GM23338 (cell line): ENCODE measurements at regions not wholly inside any gene's neighbourhood (a gene's known extent, or its start where the extent isn't known, plus 50 kb on each side); places are given as distances from the start of the nearest gene placed in this dataset.

Source experiments
- ATAC-seq: fragments of 200-7000 bp; cut with Tn5 transposase; 3 replicates; pipeline ENCODE4 v1.9.1; 2020
- DNase-seq: peaks from one replicate; pipeline ENCODE4 v3.0.0-alpha.2; 2015; ENCODE audit warnings: low spot score
- H2AFZ ChIP-seq: fragments of 200-600 bp; sonication (generic); 2 replicates; pipeline ENCODE4 v1.8.0; 2016; ENCODE audit warnings: antibody characterized with exemption, mild to moderate bottlenecking, moderate library complexity
- H3F3A ChIP-seq: fragments of 200-600 bp; sonication (generic); replicated peaks from 2 replicates; pipeline ENCODE4 v1.8.0; 2017; ENCODE audit warnings: antibody characterized with exemption, mixed run types, low read depth
- H3K27ac ChIP-seq: fragments of 200-600 bp; sonication (generic); 2 replicates; pipeline ENCODE4 v1.6.1; 2016; ENCODE audit warnings: low read depth
- H3K27me3 ChIP-seq: fragments of 200-600 bp; sonication (generic); 2 replicates; pipeline ENCODE4 v1.8.0; 2016; ENCODE audit warnings: mild to moderate bottlenecking, mixed run types, moderate library complexity; ENCODE audit not compliant: insufficient read depth
- H3K36me3 ChIP-seq: fragments of 200-600 bp; sonication (generic); 2 replicates; pipeline ENCODE4 v1.8.0; 2016; ENCODE audit warnings: mild to moderate bottlenecking; ENCODE audit not compliant: insufficient read depth
- H3K4me1 ChIP-seq: fragments of 200-600 bp; sonication (generic); 2 replicates; pipeline ENCODE4 v1.8.0; 2016; ENCODE audit warnings: mild to moderate bottlenecking, moderate library complexity; ENCODE audit not compliant: insufficient read depth
- H3K4me2 ChIP-seq: fragments of 200-600 bp; sonication (generic); 2 replicates; pipeline ENCODE4 v1.7.1; 2017; ENCODE audit warnings: mixed run types
- H3K4me3 ChIP-seq: fragments of 200-600 bp; sonication (generic); 2 replicates; pipeline ENCODE4 v1.6.1; 2016; ENCODE audit warnings: mixed run types
- H3K79me2 ChIP-seq: fragments of 200-600 bp; sonication (generic); replicated peaks from 2 replicates; pipeline ENCODE4 v1.8.0; 2017; ENCODE audit warnings: mild to moderate bottlenecking; ENCODE audit not compliant: insufficient read depth
- H3K9me2 ChIP-seq: fragments of 200-600 bp; sonication (generic); 2 replicates; pipeline ENCODE4 v1.8.0; 2017; ENCODE audit not compliant: insufficient read depth
- H4K20me1 ChIP-seq: fragments of 200-600 bp; sonication (generic); replicated peaks from 2 replicates; pipeline ENCODE4 v1.8.0; 2017; ENCODE audit warnings: mild to moderate bottlenecking; ENCODE audit not compliant: insufficient read depth
- H3K27ac Mint-ChIP-seq: 2 replicates; pipeline ENCODE4 v1.8.0; 2020; ENCODE audit warnings: inconsistent platforms, mild to moderate bottlenecking, moderate library complexity, mixed read lengths
- H3K27me3 Mint-ChIP-seq: 3 replicates; pipeline ENCODE4 v1.8.0; 2022; ENCODE audit warnings: low read depth, mild to moderate bottlenecking, moderate library complexity, mixed read lengths, inconsistent platforms; ENCODE audit not compliant: insufficient read depth, poor library complexity
- H3K36me3 Mint-ChIP-seq: 3 replicates; pipeline ENCODE4 v1.8.0; 2021; ENCODE audit warnings: low read depth, mild to moderate bottlenecking, inconsistent platforms, moderate library complexity, mixed read lengths
- H3K4me1 Mint-ChIP-seq: 3 replicates; pipeline ENCODE4 v1.8.0; 2020; ENCODE audit warnings: mild to moderate bottlenecking, inconsistent platforms, mixed read lengths
- H3K4me3 Mint-ChIP-seq: 3 replicates; pipeline ENCODE4 v1.8.0; 2021; ENCODE audit warnings: moderate library complexity, mild to moderate bottlenecking, inconsistent platforms, mixed read lengths
- H3K9me3 Mint-ChIP-seq: 3 replicates; pipeline ENCODE4 v1.8.0; 2020; ENCODE audit warnings: moderate library complexity, mild to moderate bottlenecking, inconsistent platforms, mixed read lengths
- CREB1 ChIP-seq: fragments of 250-450 bp; sonication (Bioruptor Pico); IDR thresholded peaks from 2 replicates; pipeline ENCODE4 v1.5.0; 2020; ENCODE audit warnings: low read depth, mild to moderate bottlenecking, moderate library complexity
- CTCF ChIP-seq, 2 experiments: fragments of 200-600 bp in 1 of 2; sonication (generic) in 1 of 2; conservative IDR thresholded peaks; 2 replicates each; pipeline versions ENCODE4 v1.5.1 to v1.6.1; 2016 to 2017; ENCODE audit warnings: antibody characterized with exemption in 2 of 2, low read depth in 2 of 2, mild to moderate bottlenecking in 2 of 2, moderate library complexity in 1 of 2
- EZH2 ChIP-seq: fragments of 200-600 bp; sonication (generic); IDR thresholded peaks from one replicate; pipeline ENCODE4 v1.8.0; 2017; ENCODE audit warnings: antibody characterized with exemption, mild to moderate bottlenecking, low read depth; ENCODE audit not compliant: unreplicated experiment
- EZH2phosphoT487 ChIP-seq: fragments of 200-600 bp; sonication (generic); IDR thresholded peaks from one replicate; pipeline ENCODE4 v1.8.1; 2018; ENCODE audit warnings: antibody characterized with exemption; ENCODE audit not compliant: unreplicated experiment
- JUNB ChIP-seq: IDR thresholded peaks from one replicate; pipeline ENCODE4 v1.6.1; 2016; ENCODE audit warnings: antibody characterized with exemption; ENCODE audit not compliant: unreplicated experiment
- NANOG ChIP-seq: IDR thresholded peaks from 2 replicates; pipeline ENCODE4 v1.6.1; 2016; ENCODE audit warnings: antibody characterized with exemption, borderline replicate concordance
- POLR2AphosphoS5 ChIP-seq: IDR thresholded peaks from 2 replicates; pipeline ENCODE4 v1.6.1; 2016; ENCODE audit warnings: antibody characterized with exemption, low read depth
- REST ChIP-seq: IDR thresholded peaks from one replicate; pipeline ENCODE4 v1.6.1; 2018; ENCODE audit warnings: antibody characterized with exemption; ENCODE audit not compliant: unreplicated experiment
- STAT1 ChIP-seq: IDR thresholded peaks from one replicate; pipeline ENCODE4 v1.6.1; 2016; ENCODE audit warnings: antibody characterized with exemption; ENCODE audit not compliant: unreplicated experiment
- ZNF114 ChIP-seq: fragments of 250-450 bp; sonication (Bioruptor Pico); IDR thresholded peaks from 2 replicates; pipeline ENCODE4 v1.5.0; 2020; ENCODE audit warnings: mild to moderate bottlenecking, moderate library complexity
- ZNF331 ChIP-seq: fragments of 250-450 bp; sonication (Bioruptor Pico); IDR thresholded peaks from 2 replicates; pipeline ENCODE4 v1.5.0; 2020; ENCODE audit warnings: low read depth, mild to moderate bottlenecking, moderate library complexity
- TF ChIP-seq, protein P1 (sequence below): IDR thresholded peaks from 2 replicates; pipeline ENCODE4 v1.6.1; 2016; ENCODE audit warnings: antibody characterized with exemption
- TF ChIP-seq, protein P2 (sequence below): fragments of 250-450 bp; sonication (Bioruptor Pico); IDR thresholded peaks from 2 replicates; pipeline ENCODE4 v1.5.0; 2020; ENCODE audit warnings: mild to moderate bottlenecking, moderate library complexity

DNA sequence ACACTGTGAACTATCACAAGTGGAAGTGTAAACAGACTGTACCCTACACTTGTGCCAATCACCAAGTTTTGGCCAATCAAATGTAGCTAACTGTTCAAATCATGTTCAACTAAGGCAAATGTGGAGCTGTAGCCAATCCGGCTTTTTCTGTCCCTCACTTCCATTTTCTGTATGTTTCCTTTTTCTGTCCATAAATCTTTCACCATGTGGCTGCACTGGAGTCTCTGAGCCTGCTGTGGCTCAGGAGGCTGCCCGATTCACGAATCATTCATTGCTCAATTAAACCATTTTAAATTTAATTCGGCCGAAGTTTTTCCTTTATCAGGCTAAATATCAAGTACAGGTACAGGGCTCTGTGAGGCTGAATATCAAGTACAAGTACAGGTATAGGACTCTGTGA, 216.5 kb downstream of the RFC3 start:
- no peaks in the 10 kb centered on the region for H3K27me3 ChIP-seq
- Mint-ChIP-seq H3K27ac (no peak overlapping the region), H3K36me3 (peaks cover 5% of the 10 kb centered on the region; the same call in 2 of the 3 replicates), H3K9me3 (peaks cover 3% of the 10 kb centered on the region; the same call in 2 of the 3 replicates), H3K27me3 (peaks cover 2% of the 10 kb centered on the region), H3K4me1 (peaks cover 7% of the 10 kb centered on the region), H3K4me3 (no peak overlapping the region)
- no peaks in the 10 kb centered on the region for H3K36me3 ChIP-seq
- H3K4me3 ChIP-seq: no peak overlapping the region
- no peaks in the 10 kb centered on the region for H3K79me2 ChIP-seq
- no peaks in the 10 kb centered on the region for H3F3A ChIP-seq
- H3K9me2 ChIP-seq: peaks cover 4% of the 10 kb centered on the region; the same call in 1 of the 2 replicates
- no peak overlapping the region for H3K4me2 ChIP-seq
- no peak overlapping the region for H2AFZ ChIP-seq
- H4K20me1 ChIP-seq: no peaks in the 10 kb centered on the region
- DNase-seq: no peak
- H3K4me1 ChIP-seq: no peaks in the 10 kb centered on the region
- no peak overlapping the region for H3K27ac ChIP-seq
- ATAC-seq: no peak
- TF ChIP-seq CREB1 (CRISPR knock-in tag): no peak
- TF ChIP-seq POLR2AphosphoS5: no peak
- no peak for TF ChIP-seq ZNF331 (CRISPR knock-in tag)
- TF ChIP-seq STAT1: no peak
- no peak for TF ChIP-seq EZH2phosphoT487
- no peak for TF ChIP-seq JUNB
- TF ChIP-seq, protein P1, sequence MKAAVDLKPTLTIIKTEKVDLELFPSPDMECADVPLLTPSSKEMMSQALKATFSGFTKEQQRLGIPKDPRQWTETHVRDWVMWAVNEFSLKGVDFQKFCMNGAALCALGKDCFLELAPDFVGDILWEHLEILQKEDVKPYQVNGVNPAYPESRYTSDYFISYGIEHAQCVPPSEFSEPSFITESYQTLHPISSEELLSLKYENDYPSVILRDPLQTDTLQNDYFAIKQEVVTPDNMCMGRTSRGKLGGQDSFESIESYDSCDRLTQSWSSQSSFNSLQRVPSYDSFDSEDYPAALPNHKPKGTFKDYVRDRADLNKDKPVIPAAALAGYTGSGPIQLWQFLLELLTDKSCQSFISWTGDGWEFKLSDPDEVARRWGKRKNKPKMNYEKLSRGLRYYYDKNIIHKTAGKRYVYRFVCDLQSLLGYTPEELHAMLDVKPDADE: no peak
- no peak for TF ChIP-seq EZH2
- TF ChIP-seq REST: no peak
- TF ChIP-seq CTCF (conservative IDR thresholded peaks at IDR 0.05; ENCODE audit: low read depth in 2 of 2): no peak
- TF ChIP-seq, protein P2, sequence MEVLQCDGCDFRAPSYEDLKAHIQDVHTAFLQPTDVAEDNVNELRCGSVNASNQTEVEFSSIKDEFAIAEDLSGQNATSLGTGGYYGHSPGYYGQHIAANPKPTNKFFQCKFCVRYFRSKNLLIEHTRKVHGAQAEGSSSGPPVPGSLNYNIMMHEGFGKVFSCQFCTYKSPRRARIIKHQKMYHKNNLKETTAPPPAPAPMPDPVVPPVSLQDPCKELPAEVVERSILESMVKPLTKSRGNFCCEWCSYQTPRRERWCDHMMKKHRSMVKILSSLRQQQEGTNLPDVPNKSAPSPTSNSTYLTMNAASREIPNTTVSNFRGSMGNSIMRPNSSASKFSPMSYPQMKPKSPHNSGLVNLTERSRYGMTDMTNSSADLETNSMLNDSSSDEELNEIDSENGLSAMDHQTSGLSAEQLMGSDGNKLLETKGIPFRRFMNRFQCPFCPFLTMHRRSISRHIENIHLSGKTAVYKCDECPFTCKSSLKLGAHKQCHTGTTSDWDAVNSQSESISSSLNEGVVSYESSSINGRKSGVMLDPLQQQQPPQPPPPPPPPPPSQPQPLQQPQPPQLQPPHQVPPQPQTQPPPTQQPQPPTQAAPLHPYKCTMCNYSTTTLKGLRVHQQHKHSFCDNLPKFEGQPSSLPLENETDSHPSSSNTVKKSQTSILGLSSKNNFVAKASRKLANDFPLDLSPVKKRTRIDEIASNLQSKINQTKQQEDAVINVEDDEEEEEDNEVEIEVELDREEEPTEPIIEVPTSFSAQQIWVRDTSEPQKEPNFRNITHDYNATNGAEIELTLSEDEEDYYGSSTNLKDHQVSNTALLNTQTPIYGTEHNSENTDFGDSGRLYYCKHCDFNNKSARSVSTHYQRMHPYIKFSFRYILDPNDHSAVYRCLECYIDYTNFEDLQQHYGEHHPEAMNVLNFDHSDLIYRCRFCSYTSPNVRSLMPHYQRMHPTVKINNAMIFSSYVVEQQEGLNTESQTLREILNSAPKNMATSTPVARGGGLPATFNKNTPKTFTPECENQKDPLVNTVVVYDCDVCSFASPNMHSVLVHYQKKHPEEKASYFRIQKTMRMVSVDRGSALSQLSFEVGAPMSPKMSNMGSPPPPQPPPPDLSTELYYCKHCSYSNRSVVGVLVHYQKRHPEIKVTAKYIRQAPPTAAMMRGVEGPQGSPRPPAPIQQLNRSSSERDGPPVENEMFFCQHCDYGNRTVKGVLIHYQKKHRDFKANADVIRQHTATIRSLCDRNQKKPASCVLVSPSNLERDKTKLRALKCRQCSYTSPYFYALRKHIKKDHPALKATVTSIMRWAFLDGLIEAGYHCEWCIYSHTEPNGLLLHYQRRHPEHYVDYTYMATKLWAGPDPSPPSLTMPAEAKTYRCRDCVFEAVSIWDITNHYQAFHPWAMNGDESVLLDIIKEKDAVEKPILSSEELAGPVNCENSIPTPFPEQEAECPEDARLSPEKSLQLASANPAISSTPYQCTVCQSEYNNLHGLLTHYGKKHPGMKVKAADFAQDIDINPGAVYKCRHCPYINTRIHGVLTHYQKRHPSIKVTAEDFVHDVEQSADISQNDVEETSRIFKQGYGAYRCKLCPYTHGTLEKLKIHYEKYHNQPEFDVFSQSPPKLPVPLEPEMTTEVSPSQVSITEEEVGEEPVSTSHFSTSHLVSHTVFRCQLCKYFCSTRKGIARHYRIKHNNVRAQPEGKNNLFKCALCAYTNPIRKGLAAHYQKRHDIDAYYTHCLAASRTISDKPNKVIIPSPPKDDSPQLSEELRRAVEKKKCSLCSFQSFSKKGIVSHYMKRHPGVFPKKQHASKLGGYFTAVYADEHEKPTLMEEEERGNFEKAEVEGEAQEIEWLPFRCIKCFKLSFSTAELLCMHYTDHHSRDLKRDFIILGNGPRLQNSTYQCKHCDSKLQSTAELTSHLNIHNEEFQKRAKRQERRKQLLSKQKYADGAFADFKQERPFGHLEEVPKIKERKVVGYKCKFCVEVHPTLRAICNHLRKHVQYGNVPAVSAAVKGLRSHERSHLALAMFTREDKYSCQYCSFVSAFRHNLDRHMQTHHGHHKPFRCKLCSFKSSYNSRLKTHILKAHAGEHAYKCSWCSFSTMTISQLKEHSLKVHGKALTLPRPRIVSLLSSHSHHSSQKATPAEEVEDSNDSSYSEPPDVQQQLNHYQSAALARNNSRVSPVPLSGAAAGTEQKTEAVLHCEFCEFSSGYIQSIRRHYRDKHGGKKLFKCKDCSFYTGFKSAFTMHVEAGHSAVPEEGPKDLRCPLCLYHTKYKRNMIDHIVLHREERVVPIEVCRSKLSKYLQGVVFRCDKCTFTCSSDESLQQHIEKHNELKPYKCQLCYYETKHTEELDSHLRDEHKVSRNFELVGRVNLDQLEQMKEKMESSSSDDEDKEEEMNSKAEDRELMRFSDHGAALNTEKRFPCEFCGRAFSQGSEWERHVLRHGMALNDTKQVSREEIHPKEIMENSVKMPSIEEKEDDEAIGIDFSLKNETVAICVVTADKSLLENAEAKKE (CRISPR knock-in tag): no peak
- TF ChIP-seq ZNF114: no peak
- no peak for TF ChIP-seq NANOG
